NCI-H146 treated with DMSO at 0.1 percent for 48 hours (cell line): ENCODE measurements at regions not wholly inside any gene's neighbourhood (a gene's known extent, or its start where the extent isn't known, plus 50 kb on each side); places are given as distances from the start of the nearest gene placed in this dataset.

Source experiments
- DNase-seq: peaks from one replicate; lab custom pipeline; 2025; ENCODE audit not compliant: unreplicated experiment; lab: John Stamatoyannopoulos, UW

- DNase-seq: no peak
These were observed 180.0 kb upstream of the NTM start for GRCh38 chr11:131190446-131190845.

DNA sequence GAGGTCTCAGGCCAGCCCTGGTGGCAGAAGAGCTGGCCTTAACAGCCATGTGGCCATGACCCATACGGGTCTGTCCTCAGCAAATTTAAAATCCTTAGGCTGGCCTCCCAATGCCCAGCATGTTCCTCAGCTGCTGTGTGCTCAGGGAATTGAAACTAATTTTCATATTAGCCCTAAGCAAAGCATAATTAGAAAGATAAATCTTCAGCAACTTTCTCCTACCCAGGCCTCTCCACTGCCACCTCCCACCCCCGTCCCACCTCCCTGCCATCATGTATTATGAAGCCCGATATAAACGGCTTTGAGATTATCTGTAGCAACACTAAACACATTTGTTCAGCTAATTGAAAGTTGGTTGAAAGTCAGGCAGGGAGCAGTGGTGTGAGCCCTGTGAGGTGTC, 178.8 kb upstream of the NTM start:
- no peak for DNase-seq

DNA sequence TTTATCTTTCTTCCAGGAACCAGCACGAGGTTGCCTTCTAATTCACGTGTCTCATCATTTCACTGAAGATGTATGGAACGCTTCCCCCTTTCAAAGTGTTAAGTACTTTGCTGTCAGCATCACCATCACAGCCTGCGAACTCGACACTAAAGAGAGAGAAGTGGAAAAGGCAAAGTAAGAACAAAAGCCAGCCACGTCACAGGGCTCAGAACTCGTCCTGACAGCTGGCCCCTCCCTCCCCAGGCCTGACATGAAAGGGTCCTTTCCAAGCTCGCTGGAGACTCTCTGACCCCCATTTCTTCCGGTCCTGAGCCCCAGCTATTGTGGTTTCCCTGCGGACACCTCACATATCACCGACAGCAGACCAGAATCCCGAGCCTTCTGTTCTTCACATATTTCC, 177.8 kb upstream of the NTM start:
- DNase-seq: no peak

- no peak for DNase-seq
These were observed 177.3 kb upstream of the NTM start for GRCh38 chr11:131193031-131193501.

- DNase-seq: no peak
These were observed 175.7 kb upstream of the NTM start for GRCh38 chr11:131194726-131195125.

DNA sequence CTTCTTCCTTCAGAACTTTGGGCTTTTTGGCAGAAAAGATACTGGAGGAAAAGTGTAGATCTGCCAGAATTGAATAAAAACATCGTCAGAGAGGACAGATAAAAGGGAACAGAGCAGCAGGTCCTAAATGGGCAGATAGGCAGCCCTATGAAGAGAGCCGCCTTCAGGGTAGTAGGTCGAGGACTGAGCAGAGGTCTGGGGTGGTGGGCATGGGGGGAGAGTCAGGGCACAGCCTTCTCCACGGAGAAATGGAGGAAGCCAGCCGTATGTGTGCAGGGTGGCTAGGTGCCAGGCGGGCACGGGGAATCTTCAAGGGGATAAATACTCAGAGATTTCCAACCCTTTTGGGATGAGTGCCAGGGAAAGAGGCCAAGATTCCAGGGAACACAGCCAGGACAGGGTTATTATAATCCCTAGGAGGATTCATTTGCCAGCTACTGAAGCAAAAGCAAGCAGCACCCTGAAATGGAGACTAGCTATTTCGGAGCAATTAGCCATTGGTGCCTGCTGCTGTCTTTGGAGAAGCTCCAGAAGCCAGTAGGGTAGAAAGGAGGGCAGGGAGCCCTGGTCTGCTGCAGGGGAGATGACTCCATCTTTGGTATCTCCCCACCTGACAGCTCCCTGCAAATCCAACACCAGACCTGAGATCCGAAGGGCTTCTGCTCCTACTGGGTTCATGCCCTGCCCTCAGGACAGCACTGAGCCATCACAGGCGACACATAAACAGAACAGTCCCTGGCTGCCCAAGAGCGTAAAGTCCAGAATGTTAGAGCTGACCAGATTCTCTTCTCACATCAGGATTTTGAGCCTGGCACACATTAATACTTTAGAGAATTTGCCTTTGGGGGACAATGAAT, 174.5 kb upstream of the NTM start:
- DNase-seq: no peak

- DNase-seq: no peak
These were observed 172.0 kb upstream of the NTM start for GRCh38 chr11:131198161-131199014.

GRCh38 chr11:131199015-131199280, 171.5 kb upstream of the NTM start:
- no peak for DNase-seq

GRCh38 chr11:131201674-131202073, 168.7 kb upstream of the NTM start:
- no peak for DNase-seq

DNA sequence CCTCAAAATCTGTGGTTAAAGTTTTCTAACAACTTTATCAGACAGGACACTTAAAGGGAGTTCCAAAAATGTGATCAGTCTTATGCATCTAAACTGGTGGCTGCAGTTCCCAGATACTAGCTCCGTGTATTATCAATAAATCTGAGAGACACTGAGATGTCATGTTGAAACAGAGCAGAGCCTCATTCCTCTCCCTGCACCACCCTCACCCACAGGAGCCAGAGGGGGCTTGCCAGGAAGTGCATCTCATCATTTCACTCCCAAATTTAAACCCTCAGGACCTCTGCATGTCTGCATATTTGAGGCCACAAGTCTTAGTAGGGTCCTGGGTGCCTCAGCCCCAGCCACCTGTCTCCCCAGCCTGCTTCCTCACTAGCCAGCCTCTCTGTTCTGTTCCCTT, 167.4 kb upstream of the NTM start:
- no peak for DNase-seq

DNA sequence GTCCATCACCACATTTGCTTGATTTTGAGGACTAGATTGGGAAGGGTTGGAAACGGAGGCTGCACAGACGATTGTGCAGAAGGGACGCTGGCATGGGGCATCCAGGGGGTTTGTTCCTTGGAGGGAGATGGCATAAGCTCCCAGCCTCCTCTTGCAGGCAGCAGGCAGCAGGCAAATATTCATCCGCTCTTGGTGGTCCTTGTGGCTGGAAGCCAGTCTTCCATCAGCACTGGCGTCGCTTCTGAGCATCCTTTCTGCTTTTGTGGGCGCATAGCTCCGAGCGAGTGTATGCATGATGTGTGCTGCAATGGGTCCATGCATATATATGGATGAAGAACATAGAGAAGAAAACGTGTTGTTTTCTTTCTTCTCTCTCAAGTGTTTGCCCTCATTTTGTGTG, 166.1 kb upstream of the NTM start:
- no peak for DNase-seq

DNA sequence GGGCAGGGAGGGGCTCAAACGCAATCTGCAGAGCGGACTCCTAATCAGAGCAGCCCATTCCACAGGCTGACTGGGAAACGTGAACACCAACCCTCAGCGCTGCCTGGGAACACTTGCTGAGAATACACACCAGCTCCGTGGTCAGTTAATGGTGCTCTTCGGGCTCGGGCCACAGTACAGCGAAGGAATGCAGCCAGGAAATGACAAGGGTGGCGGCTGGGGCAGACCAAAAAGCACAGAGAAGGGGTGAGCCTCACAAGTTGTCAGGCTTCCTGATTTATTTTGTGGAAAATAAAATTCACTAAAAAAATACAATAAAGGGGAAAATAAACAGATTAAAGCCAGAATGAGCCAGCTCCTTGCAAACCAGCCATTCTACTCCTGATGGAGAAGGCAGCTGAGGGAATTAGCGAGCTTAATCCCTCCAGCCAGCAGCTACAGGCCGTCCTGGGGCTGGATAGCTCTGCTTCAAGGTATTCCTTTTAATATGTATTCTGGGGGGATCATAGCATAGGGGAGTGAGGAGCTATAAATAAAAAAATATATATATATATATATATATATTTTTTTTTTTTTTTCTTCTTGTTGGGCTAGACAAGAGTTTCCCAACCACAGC, 165.5 kb upstream of the NTM start:
- DNase-seq: no peak

DNA sequence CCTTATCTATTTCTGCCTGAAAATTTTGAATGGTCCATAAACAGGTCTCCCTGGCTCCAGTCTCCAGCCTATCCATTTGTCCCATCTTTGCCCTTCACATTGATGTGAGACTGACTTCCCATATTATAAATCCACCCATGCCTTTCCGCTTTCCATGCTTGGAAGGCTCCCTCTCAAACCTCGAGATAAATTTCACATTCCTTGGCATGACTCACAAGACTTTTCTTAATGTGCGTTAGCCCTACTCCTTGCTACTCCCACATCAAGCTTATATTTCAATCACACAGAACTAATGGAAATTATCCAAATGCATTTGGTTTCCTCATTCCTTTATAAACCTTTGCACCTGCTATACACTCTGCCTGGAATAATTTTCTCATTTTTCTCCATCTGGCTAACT, 163.7 kb upstream of the NTM start:
- DNase-seq: no peak

- no peak for DNase-seq
These were observed 162.5 kb upstream of the NTM start for GRCh38 chr11:131207901-131208300.

- no peak for DNase-seq
These were observed 152.8 kb upstream of the NTM start for GRCh38 chr11:131217313-131218310.

- DNase-seq: no peak
These were observed 151.9 kb upstream of the NTM start for GRCh38 chr11:131218542-131218941.

DNA sequence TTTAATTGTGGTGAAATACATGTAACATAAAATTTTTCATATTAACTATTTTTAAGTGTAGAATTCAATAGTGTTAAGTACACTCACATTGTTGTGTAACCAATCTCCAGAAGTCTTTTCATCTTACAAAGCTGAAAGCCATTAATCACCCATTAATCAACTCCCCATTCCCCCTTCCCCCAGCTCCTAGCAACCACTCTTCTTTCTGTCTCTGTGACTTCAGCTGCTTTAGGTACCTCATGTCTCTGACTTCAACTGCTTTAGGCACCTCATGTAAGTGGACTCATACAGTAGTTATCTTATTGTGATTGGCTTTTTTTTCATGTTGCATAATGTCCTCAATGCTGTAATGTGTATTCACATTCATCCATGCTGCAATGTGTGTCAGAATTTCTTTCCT, 150.8 kb upstream of the NTM start:
- no peak for DNase-seq

DNA sequence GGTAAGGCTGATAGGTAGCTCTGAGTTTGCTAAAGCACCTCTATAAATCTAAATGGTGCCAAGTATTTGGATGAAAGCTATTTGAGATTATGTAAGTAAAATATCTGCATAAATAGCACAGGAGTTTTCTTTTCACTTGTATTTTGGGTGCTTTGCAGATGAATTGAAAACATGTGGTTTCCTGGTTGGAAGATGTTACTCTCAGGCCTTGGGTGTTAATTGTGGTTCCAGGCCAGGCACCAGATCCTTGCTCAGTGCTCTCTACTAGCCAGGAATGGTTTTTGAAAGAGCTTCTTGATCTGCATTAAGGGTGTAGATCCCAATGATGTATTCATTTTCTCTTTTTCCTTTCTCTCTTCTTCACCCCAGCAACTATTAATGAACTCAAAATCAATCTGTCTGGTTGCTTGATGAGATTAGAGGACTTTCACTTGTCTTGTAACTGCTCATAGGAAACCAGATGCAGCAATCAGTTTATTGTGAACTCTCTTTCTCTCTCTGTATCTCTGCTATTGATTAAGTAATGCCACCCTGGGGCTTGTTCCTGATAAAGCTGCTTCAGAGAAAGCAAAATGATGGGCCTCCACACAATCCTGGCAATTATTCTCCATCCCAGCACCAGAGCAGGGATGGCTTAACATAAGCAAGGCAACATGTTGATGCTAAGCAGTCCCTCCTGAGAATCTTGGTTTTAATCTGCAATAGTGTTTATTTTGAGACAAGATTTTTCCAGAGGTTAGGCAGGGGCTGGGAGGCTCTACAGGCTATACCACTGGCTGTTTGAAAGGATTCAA, 147.0 kb upstream of the NTM start:
- DNase-seq: no peak

GRCh38 chr11:131228378-131228777, 142.0 kb upstream of the NTM start:
- no peak for DNase-seq

DNA sequence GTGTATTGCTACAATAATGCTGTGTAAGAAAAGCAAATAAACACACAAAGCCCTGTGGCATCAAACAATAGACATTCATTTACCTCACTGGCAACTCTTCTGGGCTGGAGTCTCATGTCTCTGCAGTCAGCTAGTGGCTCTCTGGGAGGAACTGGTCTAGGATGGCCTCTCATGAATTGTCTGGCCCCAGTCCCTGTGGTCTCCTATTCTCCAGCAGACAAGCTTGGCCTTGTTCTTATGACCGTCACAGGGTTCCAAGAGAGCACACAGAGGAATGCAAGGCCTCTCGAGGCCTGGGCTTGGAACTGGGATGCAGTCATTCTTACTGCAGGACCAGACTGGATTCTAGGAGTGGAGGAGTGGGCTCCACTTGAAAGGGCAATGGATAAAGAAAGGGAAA, 141.2 kb upstream of the NTM start:
- no peak for DNase-seq
